Astrocyte (in vitro differentiated cells and primary cell): ENCODE measurements at regions not wholly inside any gene's neighbourhood (a gene's known extent, or its start where the extent isn't known, plus 50 kb on each side); places are given as distances from the start of the nearest gene placed in this dataset.

Experiments
- CTCF ChIP-seq: IDR thresholded peaks from 2 replicates; pipeline ENCODE4 v1.5.1; 2011; ENCODE audit warnings: low read depth, mild to moderate bottlenecking, inconsistent platforms, low read length, moderate library complexity; ENCODE audit not compliant: insufficient read depth
- EZH2 ChIP-seq: IDR thresholded peaks from 2 replicates; pipeline ENCODE4 v1.6.1; 2012; ENCODE audit warnings: mild to moderate bottlenecking, low read length, inconsistent platforms; ENCODE audit not compliant: insufficient read depth

- no peak for TF ChIP-seq CTCF
- TF ChIP-seq EZH2 = no peak
These were observed 70.2 kb downstream of the EVX1 start for GRCh38 chr7:27312820-27313219.
